ENCODE measurements at regions not wholly inside any gene's neighbourhood (a gene's known extent, or its start where the extent isn't known, plus 50 kb on each side); places are given as distances from the start of the nearest gene placed in this dataset.

- Histone ChIP-seq H3K27me3 (ENCODE audit: insufficient read depth, low read length) (0 out of 2 replicates have a peak, but pooled peaks cover 8% of the 10 kb centered on the region), H2AFZ (ENCODE audit: low read depth, low read length, poor library complexity, severe bottlenecking) (no peak overlapping the region), H3K9me2 (ENCODE audit: insufficient read depth) (no peaks in the 10 kb centered on the region), H3K36me3 (ENCODE audit: control insufficient read depth in 1 of 2, insufficient read depth in 2 of 2, low read length in 2 of 2) (no peaks in the 10 kb centered on the region), H3K27ac (ENCODE audit: low read depth, low read length) (no peak overlapping the region), H3K4me3 (replicated peaks in 1 of 2; ENCODE audit: low read depth in 1 of 2, low read length in 2 of 2) (no peak overlapping the region), H3K4me1 (ENCODE audit: control insufficient read depth in 1 of 2, insufficient read depth in 2 of 2, low read length in 2 of 2) (no peaks in the 10 kb centered on the region), H3K9me3 (ENCODE audit: control insufficient read depth in 1 of 2, insufficient read depth in 1 of 2, low read depth in 1 of 2, low read length in 2 of 2) (no peaks in the 10 kb centered on the region), H3K79me2 (ENCODE audit: insufficient read depth, low read length) (peaks cover 72% of the 10 kb centered on the region), H4K20me1 (ENCODE audit: insufficient read depth) (no peaks in the 10 kb centered on the region), H3K4me2 (ENCODE audit: low read length) (no peak overlapping the region), H3K9ac (ENCODE audit: low read length) (no peak overlapping the region)
- no peak for ATAC-seq
- TF ChIP-seq SIN3A (IDR thresholded peaks at IDR 0.05; ENCODE audit: low read depth) = no peak
- no peak for TF ChIP-seq TCF7L2 (IDR thresholded peaks at IDR 0.05; ENCODE audit: borderline replicate concordance, extremely low read depth, insufficient read depth, insufficient read length)
- no peak for TF ChIP-seq ZBTB33 (IDR thresholded peaks at IDR 0.05; ENCODE audit: extremely low read depth, insufficient replicate concordance, low read length)
- TF ChIP-seq POLR2AphosphoS5 (IDR thresholded peaks at IDR 0.05; ENCODE audit: low read depth, low read length) = no peak
- no peak for TF ChIP-seq JUND (IDR thresholded peaks at IDR 0.05)
- TF ChIP-seq ZFX (IDR thresholded peaks at IDR 0.05) = no peak
- no peak for TF ChIP-seq CTCF (IDR thresholded peaks at IDR 0.05 in 2 of 3, conservative IDR thresholded peaks at IDR 0.05 in 1 of 3; ENCODE audit: borderline replicate concordance in 1 of 3, insufficient read depth in 1 of 3, low read depth in 2 of 3, low read length in 2 of 3)
- no peak for TF ChIP-seq SP1 (IDR thresholded peaks at IDR 0.05; ENCODE audit: low read depth)
- ChIA-PET POLR2A (no interaction called here), RAD21 (ENCODE audit: low non-redundant PET in 1 of 2, low total read pairs in 2 of 2, uncharacterized antibody in 2 of 2, unreplicated experiment in 2 of 2) (no interaction called here), CTCF (no interaction called here)
- intact Hi-C loops (cut with micrococcal nuclease) = no loop called here
- DNase-seq (ENCODE audit: low read depth, low spot score) = no peak
- no TSS peak for BruUV-seq (replicated peaks)
Measured at GRCh38 chr22:49616356-49617231, 211.1 kb downstream of the BRD1 start.
